HUES6 (cell line): ENCODE measurements at regions not wholly inside any gene's neighbourhood (a gene's known extent, or its start where the extent isn't known, plus 50 kb on each side); places are given as distances from the start of the nearest gene placed in this dataset.

Experiments
- H3K27ac ChIP-seq: 2 replicates; pipeline ENCODE4 v1.7.0; 2013; ENCODE audit warnings: low read depth, mild to moderate bottlenecking, low read length, inconsistent platforms
- H3K27me3 ChIP-seq: 2 replicates; pipeline ENCODE4 v1.6.1; 2013; ENCODE audit warnings: low read length; ENCODE audit not compliant: control insufficient read depth, insufficient read depth
- H3K36me3 ChIP-seq: 2 replicates; pipeline ENCODE4 v1.6.1; 2013; ENCODE audit warnings: low read length; ENCODE audit not compliant: control insufficient read depth, insufficient read depth
- H3K4me1 ChIP-seq: 2 replicates; pipeline ENCODE4 v1.6.1; 2013; ENCODE audit warnings: low read length; ENCODE audit not compliant: control insufficient read depth, insufficient read depth
- H3K4me3 ChIP-seq: 2 replicates; pipeline ENCODE4 v1.5.1; 2013; ENCODE audit warnings: low read depth, low read length
- H3K9ac ChIP-seq: one replicate; pipeline ENCODE4 v1.6.1; 2013; ENCODE audit warnings: mild to moderate bottlenecking, low read length
- H3K9me3 ChIP-seq: 2 replicates; pipeline ENCODE4 v1.6.1; 2013; ENCODE audit warnings: low read depth, low read length; ENCODE audit not compliant: control insufficient read depth, insufficient read depth

- Histone ChIP-seq H3K9me3 (no peaks in the 10 kb centered on the region), H3K4me3 (no peak overlapping the region), H3K9ac (no peak overlapping the region), H3K36me3 (no peaks in the 10 kb centered on the region), H3K27ac (no peak overlapping the region), H3K27me3 (no peaks in the 10 kb centered on the region), H3K4me1 (no peaks in the 10 kb centered on the region)
Measured at GRCh38 chr16:51814617-51815016, 663.5 kb upstream of the SALL1 start.

DNA sequence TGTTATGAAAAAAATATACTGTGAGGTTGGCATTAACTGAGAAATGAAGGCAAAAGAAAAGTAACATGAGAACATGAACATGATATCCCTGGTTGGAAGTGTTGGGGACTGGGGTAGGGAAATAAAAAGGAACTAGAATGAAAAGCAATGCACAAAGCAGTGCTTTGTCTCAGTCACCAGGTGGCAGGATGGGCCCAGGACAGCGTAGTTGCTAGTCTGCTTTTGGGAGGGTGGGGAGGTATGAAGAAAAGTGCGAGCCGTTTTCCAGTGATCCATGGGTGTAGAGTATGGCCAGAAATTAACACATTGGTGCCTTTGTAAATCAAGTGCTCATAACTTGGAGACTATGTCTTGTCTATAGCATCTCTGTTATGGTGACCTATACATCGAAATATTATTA lies 662.5 kb upstream of the SALL1 start:
- no peaks in the 10 kb centered on the region for H3K4me1 ChIP-seq
- no peaks in the 10 kb centered on the region for H3K27me3 ChIP-seq
- no peaks in the 10 kb centered on the region for H3K36me3 ChIP-seq
- no peaks in the 10 kb centered on the region for H3K9me3 ChIP-seq
- H3K4me3 ChIP-seq, result no peak overlapping the region
- H3K9ac ChIP-seq, result no peak overlapping the region
- no peak overlapping the region for H3K27ac ChIP-seq

DNA sequence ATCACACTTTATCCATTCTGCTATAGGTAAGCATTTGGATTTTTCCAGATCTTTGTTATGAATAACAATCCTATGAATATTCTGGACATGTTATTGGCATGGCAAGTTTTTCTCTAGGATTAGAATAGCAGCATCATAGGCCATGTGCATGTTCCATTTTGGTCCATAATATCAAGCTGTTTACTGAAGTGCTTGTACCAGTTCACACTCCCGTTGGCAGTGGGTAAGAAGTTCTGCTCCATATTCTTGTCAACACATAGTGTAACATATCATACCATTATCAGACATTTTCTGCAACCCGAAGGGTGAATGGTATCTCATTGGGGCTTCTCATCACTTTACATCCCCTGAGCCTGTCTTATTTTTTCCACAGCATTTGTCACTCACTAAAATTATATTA lies 661.9 kb upstream of the SALL1 start:
- no peaks in the 10 kb centered on the region for H3K36me3 ChIP-seq
- no peaks in the 10 kb centered on the region for H3K27me3 ChIP-seq
- H3K9ac ChIP-seq, result no peak overlapping the region
- no peaks in the 10 kb centered on the region for H3K4me1 ChIP-seq
- no peaks in the 10 kb centered on the region for H3K9me3 ChIP-seq
- no peak overlapping the region for H3K27ac ChIP-seq
- no peak overlapping the region for H3K4me3 ChIP-seq

DNA sequence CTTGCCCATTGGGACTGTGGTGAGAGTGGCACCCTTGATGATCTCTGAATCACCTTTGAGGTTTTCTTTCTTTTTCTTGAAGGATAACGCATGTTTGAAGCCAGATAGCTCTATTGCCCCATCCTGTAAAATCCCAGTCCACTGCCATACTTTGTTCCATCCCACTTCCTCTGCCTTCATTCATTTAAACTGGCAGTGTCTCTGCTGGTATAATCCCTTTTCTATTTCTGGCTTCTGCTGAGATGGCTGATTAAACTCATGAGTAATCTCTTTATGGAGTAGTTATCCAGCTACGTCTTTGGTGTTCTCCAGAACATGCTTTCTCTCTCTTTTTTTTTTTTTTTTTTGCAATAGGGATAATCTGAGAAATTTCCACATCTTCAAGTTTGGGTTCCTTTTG lies 656.5 kb upstream of the SALL1 start:
- Histone ChIP-seq H3K27me3 (no peaks in the 10 kb centered on the region), H3K9me3 (peaks cover 5% of the 10 kb centered on the region; the same call in 1 of the 2 replicates), H3K4me3 (no peak overlapping the region), H3K27ac (no peak overlapping the region), H3K9ac (no peak overlapping the region), H3K4me1 (no peaks in the 10 kb centered on the region), H3K36me3 (no peaks in the 10 kb centered on the region)

DNA sequence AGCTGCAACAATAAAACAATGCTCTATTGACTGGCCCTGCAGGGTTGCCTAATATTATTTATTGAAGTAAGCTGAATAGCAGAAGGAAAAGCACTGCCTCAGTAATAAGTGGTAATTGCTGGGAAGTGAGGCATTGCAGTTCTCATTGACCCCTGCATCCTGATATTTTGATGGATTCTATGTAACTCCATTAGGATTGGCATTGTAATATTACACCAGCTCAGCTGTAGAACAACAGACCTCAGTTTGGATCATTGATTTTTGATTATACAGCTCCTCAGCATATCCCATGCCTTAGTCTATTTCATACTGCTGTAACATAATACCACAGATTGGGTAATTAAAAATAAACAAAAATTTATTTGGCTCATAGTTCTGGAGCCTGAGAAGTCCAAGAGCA lies 650.6 kb upstream of the SALL1 start:
- Histone ChIP-seq H3K27ac (no peak overlapping the region), H3K9me3 (no peaks in the 10 kb centered on the region), H3K36me3 (no peaks in the 10 kb centered on the region), H3K4me3 (no peak overlapping the region), H3K9ac (no peak overlapping the region), H3K27me3 (no peaks in the 10 kb centered on the region), H3K4me1 (no peaks in the 10 kb centered on the region)

- H3K9me3 ChIP-seq, result no peaks in the 10 kb centered on the region
- H3K27me3 ChIP-seq, result no peaks in the 10 kb centered on the region
- no peak overlapping the region for H3K4me3 ChIP-seq
- no peaks in the 10 kb centered on the region for H3K36me3 ChIP-seq
- no peak overlapping the region for H3K27ac ChIP-seq
- H3K4me1 ChIP-seq, result no peaks in the 10 kb centered on the region
- no peak overlapping the region for H3K9ac ChIP-seq
Measured at GRCh38 chr16:51797669-51798259, 646.7 kb upstream of the SALL1 start.

DNA sequence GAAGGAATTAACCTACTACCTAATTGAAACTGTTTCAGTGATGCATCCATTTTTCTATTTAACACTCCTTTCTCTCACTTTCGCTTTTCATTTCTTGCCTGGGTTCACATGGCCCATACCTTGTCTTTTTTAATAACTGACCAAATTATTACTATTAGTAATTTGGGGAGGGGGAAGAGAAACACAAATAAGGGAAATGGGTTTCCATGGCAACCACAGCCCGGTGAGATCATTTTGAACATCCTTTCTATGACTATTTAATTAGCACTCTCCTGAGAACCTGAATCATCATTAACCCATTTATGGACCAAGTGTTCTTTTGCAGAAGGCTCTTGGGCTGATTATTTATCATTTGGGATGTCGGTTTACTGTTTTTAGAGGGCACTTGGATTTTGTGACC lies 628.2 kb upstream of the SALL1 start:
- Histone ChIP-seq H3K27ac (no peak overlapping the region), H3K36me3 (no peaks in the 10 kb centered on the region), H3K27me3 (no peaks in the 10 kb centered on the region; the same call in 1 of the 2 replicates), H3K4me3 (no peak overlapping the region), H3K4me1 (no peaks in the 10 kb centered on the region; the same call in 1 of the 2 replicates), H3K9me3 (no peaks in the 10 kb centered on the region), H3K9ac (no peak overlapping the region)

DNA sequence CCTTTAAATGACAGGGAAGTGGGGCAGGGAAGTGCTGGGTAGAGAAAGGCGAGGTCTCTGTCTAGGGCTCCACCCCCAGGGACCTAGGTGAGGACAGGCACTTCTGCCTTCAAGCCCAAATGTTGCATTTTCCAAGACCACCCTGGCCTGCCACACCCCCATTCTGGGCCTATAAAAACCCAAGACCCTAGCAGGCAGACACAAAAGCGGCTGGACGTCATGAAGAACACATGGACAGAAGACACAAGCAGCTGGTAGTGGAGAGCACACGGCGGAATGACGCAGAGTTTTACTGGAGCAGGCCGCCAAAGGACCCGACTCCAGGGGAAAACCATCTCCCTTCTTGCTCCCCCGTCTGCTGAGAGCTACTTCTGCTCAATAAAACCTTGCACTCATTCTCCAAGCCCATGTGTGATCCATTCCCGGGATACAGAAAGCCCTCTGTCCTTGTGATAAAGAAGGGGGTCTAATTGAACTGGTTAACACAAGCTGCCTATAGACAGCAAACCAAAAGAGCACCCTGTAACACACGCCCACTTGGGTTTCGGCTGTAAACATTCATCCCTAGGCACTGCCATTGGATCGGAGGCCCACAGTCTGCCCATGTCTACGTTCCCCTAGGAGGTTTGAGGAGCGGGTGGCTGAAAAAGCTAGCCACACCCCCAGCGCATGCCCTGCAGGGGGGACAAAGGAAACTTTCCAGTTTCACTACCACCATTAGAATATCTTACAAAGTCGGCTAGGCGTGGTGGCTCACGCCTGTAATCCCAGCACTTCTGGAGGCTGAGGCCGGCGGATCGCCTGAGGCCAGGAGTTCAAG lies 622.2 kb upstream of the SALL1 start:
- peak overlapping the region; percentile 5; the same call in 1 of the 2 replicates for H3K27ac ChIP-seq
- peak overlapping the region; percentile 45 for H3K9ac ChIP-seq

GRCh38 chr16:51766739-51767138 lies 615.7 kb upstream of the SALL1 start:
- H3K36me3 ChIP-seq, result no peaks in the 10 kb centered on the region
- H3K4me3 ChIP-seq, result no peak overlapping the region
- H3K9me3 ChIP-seq, result no peaks in the 10 kb centered on the region
- H3K9ac ChIP-seq, result no peak overlapping the region
- peaks cover 45% of the 10 kb centered on the region for H3K4me1 ChIP-seq
- no peaks in the 10 kb centered on the region for H3K27me3 ChIP-seq
- H3K27ac ChIP-seq, result no peak overlapping the region

More for the DNA sequence above, 622.2 kb upstream of the SALL1 start:
- Histone ChIP-seq H3K36me3 (no peaks in the 10 kb centered on the region), H3K4me1 (peaks cover 3% of the 10 kb centered on the region; the same call in 1 of the 2 replicates), H3K27me3 (no peaks in the 10 kb centered on the region), H3K9me3 (no peaks in the 10 kb centered on the region), H3K4me3 (peak overlapping the region; percentile 59)

DNA sequence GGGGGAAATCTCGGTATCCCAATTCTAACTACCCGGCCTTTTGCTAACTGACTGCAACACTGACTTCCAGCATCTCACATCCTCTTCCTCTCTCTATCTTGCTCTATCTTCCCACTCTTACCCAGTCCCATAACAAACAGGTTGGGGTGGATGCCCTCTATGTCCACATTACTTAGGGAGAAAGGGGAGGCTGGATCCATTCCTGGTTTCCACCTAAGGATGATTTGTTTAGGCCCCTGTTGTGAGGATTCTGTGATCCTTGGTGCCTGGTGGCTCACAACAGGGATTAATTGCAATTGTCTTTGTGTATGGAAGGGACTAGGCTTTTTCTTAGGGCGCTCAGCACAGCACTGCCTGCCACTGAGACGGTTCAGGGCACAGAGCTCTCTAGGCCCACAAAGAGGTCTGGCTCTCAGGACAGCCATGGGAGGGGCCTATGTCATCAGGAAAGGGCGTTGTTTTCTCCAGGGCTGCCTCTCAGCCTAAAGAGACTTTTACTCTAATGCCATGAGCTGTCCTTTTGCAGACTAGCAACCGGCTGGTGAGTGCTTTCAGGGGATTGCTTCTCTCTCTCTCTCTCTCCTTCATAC lies 612.1 kb upstream of the SALL1 start:
- peaks cover 61% of the 10 kb centered on the region for H3K4me1 ChIP-seq
- peak overlapping the region; percentile 4; the same call in 1 of the 2 replicates for H3K27ac ChIP-seq
- H3K4me3 ChIP-seq, result no peak overlapping the region; the same call in 1 of the 2 replicates

More for the DNA sequence above, 612.1 kb upstream of the SALL1 start:
- peak overlapping the region; percentile 60 for H3K9ac ChIP-seq
- H3K9me3 ChIP-seq, result no peaks in the 10 kb centered on the region
- H3K27me3 ChIP-seq, result no peaks in the 10 kb centered on the region
- no peaks in the 10 kb centered on the region for H3K36me3 ChIP-seq
